ENCODE measurements at regions not wholly inside any gene's neighbourhood (a gene's known extent, or its start where the extent isn't known, plus 50 kb on each side); places are given as distances from the start of the nearest gene placed in this dataset.
A peak's percentile ranks its signal among the peaks of the same experiment; 100 is the strongest.

DNA sequence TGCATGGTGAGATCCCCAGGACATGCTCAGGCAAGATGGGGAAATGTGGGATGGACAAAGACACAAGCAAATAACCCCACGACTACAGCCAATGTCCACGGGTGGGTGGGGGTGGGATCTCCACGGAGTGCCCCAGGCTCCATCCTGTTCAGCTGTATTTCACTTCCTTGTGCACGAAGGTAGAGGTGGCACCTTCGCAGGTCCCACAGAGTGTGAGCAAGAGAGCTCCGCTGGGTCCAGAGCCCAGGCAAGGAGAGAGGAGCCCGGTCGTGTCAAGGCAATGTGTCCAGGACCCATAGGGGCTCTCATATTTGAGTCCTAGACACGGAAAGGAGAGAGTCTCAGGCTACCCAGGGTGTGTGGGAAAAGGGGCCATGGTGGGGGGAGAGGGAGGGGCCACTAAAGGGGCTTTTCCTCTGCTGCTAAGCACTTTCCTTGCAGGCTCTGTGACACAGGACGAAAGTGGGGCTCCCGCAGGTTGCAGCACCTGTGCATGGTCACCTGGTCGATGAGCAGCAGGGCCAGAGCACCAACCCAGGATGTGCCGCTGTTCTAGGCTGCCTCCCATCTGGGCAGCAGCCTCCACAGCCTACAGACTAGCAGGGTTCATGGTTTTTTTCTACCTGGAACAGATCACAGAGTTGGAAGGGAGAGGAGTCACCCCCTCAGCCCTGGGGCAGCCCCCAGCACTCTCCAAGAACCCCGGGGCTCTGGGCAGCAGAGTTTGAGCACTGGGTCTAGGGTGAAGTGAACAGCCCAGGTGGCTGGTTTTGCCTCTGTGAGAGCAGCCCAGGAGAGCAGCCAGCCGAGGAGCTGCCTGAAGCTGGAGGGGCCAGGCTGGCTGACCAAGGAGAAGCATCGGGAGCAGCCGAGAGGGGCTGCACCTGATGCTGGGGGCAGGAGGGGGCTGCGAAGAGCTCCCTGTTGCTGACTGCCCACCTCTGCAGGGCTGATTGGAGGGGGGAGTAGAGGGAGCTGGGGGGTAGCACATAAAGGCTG, 100.7 kb upstream of the MVB12B start:
- DNase-seq = no peak

DNA sequence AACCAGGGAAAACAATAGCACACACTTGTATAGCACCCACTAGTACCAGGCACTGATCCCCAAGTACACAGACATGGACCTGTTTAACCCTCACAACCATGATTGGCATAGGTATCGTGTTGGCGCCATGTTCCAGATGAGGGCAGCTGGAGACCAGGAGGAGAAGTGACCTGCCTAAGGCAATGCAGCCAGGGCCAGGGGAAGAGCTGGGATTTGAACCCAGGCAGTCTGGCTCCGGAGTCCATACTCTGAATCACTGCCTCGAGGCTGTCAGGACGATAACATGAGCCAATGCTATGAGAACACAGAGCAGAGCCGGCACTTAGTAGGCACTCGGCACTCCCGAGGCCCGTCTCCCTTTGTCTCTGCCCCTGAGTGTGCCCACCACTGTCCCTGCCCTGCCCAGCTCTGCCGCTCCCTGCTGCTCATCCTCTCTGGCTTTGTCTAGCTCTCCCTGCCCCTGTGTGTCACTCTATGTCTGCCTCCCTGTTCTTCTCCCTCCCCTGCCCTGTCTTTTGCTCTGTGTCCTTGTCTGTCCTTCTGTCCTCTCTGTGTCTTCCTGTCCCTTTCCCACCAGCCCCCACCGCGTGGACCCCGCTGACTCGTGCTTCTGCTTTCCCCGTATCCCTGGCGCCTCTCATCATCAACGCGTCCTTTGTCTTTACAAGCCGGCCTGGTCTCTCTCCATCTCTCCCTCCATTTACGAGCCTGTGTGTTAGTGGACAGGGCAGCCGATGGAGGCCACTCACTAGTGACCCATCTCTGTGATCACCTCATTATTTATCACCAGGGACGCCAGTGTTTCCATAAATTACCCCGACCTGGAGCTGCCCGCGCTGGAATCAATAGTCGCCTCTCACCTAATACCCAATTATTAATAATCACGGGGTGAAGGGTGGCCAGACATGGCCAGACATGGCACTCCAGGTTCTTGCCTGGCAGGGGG, 99.4 kb upstream of the MVB12B start:
- no peak for DNase-seq

DNA sequence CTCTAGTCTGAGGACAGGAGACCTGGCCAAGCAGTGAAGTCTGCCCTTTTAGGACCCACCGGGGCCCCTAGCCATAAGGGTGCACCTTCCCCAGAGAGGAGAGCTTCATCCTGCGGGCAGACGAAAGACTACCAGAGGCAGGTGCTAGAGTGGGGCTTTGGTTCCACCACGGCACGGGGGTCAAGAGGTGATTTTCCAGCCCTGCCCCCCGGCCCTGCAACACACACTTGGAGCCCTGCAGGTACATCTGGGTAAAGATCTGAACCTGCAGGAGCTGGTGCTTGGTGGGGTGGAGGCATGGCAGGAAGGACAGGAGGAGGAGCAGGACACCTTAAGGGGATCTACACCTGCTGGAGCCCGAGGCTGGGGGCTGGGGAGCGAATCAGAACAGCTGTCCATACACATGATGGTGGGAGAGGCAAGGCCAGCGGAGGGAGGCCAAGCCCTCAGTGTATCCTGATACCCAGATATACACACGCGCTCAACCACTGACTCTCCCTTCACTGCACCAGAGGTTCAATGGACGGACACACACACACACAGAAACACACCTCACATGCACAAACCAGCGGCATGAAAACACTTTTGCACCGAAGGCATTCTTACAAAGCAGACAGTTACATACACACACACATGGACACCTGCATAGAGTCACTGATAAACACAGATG, 98.4 kb upstream of the MVB12B start:
- no peak for DNase-seq

DNA sequence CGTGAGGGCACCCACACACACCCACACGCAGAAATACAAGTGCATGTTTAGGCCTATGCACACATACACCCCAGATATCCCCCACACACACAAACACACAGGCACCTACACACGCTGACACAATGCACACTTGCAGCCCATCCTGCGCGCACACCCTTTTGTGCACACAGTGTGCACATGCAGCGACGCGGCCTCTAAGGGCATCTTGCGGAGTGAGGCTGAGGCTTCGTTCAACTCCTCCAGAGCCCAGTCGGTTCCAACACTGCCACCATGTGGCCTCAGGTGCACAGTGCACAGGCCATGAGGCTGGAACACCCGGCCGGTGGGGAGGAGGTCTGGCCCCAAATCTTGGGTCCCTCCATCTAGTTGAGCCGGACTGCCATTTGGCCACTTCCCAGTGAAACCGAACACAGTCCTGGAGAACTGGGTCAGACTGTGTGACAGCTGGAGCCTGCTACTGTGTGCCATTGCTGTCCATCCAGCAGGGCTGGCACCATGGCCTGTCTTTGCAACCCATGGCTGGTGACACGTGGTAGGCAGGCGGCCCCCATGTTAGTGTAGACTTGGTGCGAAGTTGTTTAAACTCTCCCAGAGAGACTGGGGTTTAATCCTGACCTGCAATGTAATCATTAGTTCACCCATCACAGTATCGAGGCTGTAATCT, 97.7 kb upstream of the MVB12B start:
- DNase-seq = peak; percentile 34

DNA sequence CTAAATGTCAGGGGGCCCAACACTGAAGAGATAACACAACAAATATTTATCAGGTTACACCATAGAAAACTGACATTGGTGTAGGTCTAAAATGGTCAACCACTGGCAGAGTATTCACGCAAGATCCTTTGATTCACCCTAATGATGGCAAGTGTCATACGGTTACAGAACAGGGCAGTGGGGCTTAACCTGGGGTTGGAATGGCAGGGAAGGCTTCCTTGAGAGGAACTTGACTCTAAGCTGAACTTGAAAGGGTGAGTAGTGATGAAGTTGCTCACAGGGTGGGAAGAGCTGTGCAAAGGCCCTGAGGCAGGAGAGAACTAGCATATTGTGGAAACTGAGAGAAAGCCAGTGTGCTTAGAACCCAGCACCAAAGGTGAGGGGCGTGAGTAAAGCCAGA, 97.1 kb upstream of the MVB12B start:
- DNase-seq = no peak

DNA sequence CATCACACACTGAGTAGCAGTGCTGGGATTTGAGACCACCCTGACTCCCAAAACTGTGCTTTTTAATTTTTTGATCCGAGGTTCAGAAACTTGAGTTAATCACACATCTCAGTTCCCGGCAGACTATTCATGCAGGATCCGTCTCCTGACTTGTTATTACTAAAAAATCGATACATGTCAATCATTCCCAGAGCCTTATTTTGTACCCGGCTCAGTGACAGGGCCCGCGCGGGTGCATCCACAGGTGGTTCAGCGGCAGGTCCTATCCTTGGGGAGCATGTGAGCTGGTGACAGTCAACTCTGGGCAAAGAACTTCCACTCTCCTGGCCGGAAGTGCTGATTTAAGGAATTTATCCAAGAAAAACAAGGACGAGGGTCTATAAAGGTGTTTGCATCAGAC, 95.9 kb upstream of the MVB12B start:
- no peak for DNase-seq

DNA sequence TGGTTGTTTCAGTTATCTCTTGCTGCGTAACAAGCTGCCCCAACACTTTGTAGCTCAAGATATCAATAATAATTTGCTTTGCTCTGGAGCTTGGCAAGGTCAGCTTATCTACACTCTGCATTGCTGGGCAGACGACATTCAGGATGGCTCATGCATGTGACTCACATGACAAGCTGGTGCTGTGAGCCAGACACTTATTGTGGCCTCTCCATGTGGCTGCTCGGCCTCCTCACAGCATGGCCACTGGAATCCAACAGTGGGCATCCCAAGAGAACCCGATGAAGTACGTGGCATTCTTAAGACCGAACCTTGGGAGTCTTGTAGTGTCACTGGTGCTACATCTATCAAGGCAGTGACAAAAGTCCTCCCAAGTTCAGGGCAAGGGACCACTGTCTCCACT, 94.2 kb upstream of the MVB12B start:
- DNase-seq = no peak

DNA sequence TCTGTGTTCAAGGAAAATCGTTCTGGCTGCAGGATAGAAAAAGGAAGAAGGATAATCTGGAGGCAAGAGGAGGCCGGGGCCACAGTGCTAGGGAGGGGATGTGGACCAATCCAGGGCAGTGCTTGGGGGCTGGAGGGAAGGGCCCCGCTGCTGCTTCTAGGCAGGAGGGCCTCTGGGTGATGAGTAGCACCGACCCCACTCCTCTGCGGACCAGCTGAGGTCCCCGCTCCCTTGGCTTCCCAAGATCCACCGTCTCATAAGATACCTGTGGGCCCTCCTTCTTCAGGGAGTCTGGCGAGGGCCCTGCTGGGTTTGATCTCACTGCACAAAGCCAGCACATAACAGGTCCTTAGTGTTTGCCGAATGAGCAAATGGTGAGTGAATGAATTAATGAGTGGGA, 93.5 kb upstream of the MVB12B start:
- DNase-seq = no peak

DNA sequence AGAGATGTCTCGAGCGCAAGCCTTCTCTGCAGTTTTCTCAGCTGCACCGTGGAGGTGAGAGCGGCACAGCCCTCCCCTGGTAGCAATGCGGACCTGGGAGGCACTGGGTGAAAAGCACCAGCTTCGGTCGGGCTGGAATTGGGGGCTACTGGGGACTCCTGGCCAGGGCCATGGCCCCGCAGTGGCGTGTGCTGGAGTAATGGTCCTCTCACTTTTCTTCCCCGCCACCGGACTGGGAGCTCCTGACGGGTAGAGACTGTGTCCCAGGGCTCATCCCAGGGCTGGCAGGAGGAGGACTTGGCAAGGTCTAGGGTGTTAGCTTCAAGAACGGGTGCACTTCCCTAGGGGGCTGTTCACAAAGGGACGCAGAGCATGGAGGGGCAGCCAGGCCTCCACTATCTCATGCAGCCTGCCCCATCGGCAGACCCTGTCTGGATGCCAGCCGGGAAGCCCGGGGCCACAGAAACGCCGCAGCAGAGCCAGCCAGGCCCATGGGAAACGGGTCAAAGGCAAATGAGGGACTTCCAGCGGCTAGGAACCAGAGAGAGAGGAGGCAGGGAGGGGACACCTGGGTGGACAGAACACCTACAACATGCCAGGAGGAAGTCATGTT, 92.6 kb upstream of the MVB12B start:
- DNase-seq = no peak

DNA sequence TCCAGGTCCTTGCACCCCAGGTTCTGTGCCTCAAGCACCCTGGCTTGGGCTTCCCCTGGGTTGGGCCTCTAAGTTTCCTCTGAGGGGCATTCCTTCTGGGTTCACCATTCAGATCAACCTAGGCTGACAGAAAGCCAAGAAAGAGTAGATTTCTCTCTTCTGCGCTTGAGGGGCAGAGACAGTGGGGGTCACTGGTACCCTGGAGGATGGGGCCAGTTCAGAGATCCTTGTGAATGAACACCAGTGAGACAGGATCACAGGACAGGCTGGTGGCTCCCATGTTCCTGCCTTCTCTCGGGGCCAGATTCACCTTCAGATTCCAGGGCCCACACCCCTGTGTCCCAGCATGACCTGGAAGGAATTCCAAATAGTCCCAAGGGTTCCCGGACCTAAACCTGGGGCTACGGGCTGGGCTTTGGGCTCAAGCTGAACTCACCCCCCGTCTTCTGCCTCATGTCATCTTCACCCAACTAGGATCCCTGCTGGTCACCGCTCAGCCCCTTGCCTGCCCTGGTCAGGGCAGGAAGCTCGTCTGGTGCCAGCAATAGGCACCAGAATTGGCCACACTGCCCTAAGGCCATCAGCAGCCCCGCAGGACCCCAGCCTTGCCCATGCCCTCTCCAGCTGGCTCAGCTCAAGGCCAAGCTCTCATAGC, 91.8 kb upstream of the MVB12B start:
- DNase-seq = no peak

DNA sequence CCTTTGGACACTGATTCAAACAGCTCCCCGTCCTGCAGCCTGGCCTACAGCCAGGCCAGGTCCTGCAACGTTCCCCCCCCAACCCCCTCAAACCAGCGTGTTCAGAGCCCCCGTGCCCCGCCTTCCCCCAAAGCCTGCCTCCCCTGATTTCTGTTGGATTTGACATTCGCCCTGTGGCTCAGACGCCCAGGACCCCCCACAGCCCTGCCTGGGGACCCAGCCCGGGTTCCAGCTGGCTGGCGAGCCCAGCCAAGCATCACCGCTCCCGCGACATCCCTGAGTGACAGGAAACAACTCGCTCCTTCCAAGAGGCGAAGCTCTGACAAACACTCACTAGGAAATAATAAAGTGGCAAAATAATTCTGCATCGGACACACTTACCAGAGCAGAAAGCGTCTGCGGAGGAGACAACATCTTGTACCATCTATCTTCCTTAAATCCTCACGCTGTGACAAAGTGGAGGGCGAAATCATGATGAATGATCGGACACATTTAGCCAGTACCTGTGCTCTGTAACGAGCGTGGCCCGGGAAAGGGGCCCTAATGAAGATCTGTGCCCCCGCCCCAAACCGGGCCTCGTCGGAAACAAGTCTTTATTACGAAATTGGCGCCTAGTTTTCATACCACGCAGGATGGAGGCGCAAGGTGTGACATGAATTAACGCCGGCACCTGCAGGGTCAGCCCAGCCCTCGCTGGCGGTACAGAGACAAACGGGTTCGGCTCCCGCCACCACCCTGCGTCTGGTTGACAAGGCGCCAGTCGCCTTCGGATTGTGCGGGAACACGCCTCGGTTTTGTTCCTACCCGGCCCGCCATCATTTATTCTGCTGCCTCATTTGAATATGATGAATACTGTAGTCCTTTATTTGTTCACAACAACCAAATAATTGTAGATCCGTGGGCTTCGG, 91.0 kb upstream of the MVB12B start:
- no peak for DNase-seq

DNA sequence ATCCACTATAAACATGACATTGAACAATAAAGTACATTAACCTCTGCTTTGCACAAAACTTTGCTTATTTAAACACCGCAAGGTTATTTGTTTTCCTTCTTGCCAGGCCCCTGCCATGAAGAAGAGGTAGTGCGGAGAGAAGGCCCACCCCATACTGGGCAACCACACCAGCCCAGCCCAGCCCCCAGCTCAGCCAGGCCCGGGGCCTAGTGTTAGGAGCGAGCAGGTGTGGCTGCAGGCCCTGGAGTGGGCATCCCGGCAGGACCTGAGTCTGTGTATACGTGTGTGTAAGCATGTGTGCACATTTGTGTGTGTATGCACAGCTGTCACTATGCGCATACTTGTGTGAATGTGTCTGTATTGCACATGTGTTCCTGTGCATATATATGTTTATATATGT, 90.4 kb upstream of the MVB12B start:
- DNase-seq = no peak

DNA sequence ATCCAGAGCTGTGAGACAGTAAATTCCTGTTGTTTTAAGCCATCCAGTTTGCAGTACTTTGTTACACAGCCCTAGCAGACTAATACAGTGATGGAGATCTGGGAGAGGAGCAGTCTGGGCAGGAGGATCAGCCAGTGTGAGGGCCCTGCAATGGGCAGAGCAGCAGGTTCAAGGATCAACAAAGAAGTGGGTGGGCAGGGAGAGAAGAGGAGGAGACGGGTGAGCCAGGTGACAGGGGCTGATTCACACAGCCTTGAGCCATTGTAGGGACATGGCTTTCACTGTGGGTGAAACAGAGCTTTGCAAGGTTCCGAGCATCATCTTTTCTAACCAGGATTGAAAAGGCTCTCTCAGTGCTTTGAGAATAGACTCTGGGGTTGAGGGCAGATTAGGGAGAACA, 88.2 kb upstream of the MVB12B start:
- no peak for DNase-seq

DNA sequence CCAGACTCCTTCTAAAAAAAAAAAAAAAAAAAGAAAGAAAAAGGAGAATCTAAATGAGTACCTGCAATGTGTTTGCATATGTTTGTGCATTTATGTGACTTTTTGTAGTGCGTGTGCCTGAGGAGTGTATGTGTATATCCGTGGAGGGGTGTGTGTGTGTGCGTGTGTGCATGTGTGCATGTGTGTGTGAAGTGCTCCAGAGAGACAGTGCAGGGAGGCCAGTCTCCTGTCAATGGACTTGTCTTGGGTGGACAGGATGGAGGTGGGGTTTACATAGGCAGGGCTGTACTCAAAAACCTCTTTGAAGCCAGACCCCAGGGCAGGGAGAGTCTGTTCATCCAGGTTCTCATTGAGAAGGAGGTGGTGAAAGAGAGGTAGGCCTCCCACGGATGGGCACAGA, 87.1 kb upstream of the MVB12B start:
- no peak for DNase-seq

DNA sequence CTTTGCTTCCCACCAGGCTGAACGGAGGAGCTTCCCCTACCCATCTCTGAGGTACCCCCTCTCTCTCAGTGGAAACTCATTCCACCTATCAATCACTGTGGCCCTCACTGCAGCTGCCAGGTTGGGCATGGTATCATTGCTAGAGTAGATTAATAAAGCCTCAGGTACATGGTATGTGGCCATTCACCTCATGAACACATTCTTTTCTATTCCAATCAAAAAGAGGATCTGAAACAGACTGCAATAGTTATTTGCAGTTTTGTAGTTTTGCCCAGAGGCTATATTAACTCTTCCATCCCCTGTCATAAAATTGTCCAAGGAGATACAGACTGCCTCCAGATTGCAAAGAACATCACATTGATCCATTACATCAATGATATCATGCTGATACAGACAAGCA, 85.8 kb upstream of the MVB12B start:
- DNase-seq = no peak

DNA sequence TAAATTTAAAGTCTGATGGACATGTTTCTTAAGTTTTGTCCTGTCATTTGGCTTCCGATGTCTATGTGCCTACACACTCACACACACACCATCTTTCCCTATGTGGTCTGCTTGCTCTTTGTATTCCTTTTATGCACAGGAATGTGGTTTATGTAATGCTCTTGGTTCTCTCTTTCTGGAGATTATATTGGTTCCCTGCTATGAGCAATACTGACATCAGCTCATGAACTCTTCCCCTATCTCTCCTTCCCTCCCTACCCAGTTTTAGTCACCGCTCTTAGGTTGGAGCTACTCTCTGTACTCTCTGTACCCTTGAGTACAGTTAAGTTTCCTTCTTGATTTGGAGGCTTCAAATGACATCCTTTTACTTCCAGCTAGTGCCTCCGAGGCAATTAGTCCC, 77.9 kb upstream of the MVB12B start:
- DNase-seq = peak; percentile 67

DNA sequence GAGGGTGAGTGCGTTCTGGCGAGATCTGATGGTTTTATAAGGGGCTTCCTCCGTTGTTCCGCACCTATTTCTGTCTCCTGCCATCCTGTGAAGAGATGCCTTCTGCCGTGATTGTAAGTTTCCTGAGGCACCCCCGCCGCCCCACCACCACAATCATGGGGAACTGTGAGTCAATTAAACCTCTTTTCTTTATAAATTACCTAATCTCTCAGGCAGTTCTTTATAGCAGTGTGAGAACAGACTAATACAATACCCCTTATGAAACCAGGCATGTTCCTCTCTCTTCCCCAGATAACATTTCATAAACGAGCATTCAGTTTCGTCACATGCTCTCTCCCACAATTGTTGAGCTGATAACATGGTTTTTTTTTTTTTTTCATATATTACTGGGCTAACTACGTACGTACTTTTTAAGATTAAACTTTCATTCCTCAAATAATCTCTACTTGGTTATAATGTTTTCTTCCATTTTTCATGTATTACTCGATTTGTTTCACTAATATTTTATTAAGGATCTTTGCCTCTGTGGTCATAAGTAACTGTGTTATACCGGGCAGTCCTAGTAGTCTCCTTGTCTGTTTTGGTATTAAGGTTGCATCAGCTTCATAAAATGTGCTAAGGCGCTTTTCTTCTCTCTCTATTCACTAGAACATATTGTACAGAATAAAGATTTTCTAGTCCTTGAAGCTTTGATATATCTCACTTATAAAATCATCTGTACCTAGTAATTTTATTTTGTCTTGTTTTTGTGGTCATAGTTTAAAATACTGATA, 64.9 kb upstream of the MVB12B start:
- no peak for DNase-seq

DNA sequence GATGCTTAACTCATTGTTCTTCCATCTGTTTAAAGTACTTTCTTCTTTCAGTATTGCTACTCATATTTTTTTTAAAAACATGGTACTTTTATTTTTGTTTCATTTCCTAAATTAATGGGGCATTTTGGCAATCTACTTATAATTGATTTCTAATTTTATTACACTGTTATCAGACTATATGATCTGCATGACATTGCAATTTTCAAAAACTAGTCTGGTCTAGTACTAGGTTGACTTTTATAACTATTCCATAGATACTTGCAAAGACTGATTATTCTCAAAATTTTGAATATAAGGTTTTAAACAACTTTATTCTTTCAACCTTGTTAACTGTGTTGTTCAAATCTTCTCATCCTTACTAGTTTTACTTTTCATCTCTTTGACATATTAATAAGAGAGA, 63.9 kb upstream of the MVB12B start:
- DNase-seq = no peak

DNA sequence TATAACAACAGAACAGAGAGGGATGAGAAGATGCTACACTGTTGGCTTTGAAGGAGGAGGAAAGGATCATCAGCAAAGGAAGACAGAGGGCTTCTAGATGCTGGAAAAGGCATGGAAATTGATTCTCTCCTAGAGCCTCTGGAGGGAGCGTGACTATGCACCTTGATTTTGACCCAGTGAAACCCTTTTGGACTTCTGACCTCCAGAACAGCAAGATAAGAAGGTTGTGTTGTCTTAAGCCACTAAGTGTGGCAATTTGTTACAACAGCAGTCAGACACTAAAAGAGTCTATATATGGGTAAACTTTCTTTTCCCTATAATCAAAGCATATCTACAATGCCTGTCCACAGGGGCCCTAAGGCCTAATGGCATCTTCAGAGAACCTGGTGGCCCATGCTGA, 56.1 kb upstream of the MVB12B start:
- no peak for DNase-seq
